ENCODE measurements at regions not wholly inside any gene's neighbourhood (a gene's known extent, or its start where the extent isn't known, plus 50 kb on each side); places are given as distances from the start of the nearest gene placed in this dataset.

DNA sequence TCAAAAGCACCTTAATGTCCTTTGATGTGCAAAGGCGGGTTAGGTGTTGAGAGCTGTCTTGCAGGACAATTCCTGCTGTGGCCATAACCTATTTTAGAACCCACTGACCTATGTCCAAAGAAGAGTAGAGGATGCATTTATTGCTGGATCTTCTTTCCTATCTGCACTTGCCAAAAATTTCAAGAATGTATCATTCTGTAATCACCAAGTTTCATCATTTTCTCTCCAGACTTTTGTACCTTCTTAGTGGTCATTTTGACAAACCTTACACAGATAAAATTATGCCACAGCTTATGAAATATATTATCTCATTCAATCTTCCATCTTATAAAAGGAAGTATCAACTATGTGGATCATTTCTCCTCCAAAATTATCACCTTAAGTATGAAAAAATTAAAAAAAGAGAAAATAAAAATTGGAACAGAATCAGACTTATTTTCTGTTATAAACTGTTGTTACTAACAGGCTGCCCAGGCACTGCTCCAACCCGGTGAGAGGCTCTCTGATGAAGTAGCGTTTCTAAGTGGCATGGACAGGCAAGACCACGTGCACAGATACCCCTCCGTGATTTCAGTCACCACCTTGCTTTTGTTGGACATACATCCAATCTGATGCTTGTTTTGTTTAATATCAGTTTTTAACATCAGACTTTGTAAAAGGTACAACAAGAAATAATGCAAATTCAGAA lies 559.9 kb upstream of the ID2 start:
- TF ChIP-seq SIN3A (IDR thresholded peaks at IDR 0.05; ENCODE audit: borderline replicate concordance, insufficient read depth, low read length) = no peak
- TF ChIP-seq, protein P1, sequence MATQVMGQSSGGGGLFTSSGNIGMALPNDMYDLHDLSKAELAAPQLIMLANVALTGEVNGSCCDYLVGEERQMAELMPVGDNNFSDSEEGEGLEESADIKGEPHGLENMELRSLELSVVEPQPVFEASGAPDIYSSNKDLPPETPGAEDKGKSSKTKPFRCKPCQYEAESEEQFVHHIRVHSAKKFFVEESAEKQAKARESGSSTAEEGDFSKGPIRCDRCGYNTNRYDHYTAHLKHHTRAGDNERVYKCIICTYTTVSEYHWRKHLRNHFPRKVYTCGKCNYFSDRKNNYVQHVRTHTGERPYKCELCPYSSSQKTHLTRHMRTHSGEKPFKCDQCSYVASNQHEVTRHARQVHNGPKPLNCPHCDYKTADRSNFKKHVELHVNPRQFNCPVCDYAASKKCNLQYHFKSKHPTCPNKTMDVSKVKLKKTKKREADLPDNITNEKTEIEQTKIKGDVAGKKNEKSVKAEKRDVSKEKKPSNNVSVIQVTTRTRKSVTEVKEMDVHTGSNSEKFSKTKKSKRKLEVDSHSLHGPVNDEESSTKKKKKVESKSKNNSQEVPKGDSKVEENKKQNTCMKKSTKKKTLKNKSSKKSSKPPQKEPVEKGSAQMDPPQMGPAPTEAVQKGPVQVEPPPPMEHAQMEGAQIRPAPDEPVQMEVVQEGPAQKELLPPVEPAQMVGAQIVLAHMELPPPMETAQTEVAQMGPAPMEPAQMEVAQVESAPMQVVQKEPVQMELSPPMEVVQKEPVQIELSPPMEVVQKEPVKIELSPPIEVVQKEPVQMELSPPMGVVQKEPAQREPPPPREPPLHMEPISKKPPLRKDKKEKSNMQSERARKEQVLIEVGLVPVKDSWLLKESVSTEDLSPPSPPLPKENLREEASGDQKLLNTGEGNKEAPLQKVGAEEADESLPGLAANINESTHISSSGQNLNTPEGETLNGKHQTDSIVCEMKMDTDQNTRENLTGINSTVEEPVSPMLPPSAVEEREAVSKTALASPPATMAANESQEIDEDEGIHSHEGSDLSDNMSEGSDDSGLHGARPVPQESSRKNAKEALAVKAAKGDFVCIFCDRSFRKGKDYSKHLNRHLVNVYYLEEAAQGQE (IDR thresholded peaks at IDR 0.05; ENCODE audit: insufficient read depth in 1 of 2, low read depth in 2 of 2, low read length in 2 of 2) = no peak
- no peak for TF ChIP-seq TAF1 (IDR thresholded peaks at IDR 0.05; ENCODE audit: borderline replicate concordance, insufficient read depth, low read length)
- TF ChIP-seq FOXP2 (optimal IDR thresholded peaks at IDR 0.05; ENCODE audit: borderline replicate concordance, extremely low read depth, extremely low read length, insufficient read depth) = no peak
- TF ChIP-seq POLR2AphosphoS5 (IDR thresholded peaks at IDR 0.05; ENCODE audit: low read depth, low read length) = no peak

DNA sequence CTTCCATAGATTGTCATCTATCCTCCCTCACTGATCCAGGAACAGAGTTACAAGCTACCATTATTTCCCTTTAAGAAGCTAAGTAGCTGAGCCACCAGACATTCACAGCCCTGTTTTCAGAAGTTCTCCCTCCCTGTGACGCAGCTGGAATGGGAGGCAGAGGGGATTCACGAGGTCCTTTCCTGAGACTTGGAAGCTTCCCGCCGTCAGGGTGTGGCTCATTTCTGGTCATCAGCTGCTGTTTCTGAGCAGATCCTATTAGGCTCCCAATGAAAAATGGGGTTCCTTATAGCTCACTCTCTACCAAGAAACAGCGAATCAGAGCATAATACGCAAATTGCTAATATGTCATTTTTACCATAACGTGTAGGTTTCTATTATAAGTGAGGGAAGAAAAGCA lies 559.3 kb upstream of the ID2 start:
- TF ChIP-seq FOXP2 (optimal IDR thresholded peaks at IDR 0.05; ENCODE audit: borderline replicate concordance, extremely low read depth, extremely low read length, insufficient read depth) (no peak), POLR2AphosphoS5 (IDR thresholded peaks at IDR 0.05; ENCODE audit: low read depth, low read length) (no peak), SIN3A (IDR thresholded peaks at IDR 0.05; ENCODE audit: borderline replicate concordance, insufficient read depth, low read length) (no peak), TAF1 (IDR thresholded peaks at IDR 0.05; ENCODE audit: borderline replicate concordance, insufficient read depth, low read length) (no peak)
- TF ChIP-seq, protein P1 (IDR thresholded peaks at IDR 0.05; ENCODE audit: insufficient read depth in 1 of 2, low read depth in 2 of 2, low read length in 2 of 2) = no peak

DNA sequence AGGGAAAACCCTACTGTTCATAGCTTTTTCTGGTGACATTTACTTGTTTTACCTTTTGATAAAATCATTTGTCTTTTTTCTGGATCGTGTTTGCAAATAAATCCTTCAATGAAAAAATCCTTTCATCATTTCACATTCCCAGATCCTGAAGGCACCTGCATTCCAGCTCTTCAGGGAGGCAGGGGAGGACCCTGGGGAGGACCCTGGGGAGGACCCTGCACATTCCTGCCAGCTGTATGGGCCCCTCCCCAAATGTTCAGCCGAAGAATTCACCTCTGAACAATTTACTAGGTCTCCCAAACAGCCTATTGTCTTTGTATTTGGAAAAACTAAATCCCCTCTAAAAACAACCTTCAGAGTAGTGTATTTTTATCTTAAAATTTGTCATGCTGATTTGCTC lies 558.4 kb upstream of the ID2 start:
- TF ChIP-seq FOXP2 (optimal IDR thresholded peaks at IDR 0.05; ENCODE audit: borderline replicate concordance, extremely low read depth, extremely low read length, insufficient read depth) = no peak
- no peak for TF ChIP-seq SIN3A (IDR thresholded peaks at IDR 0.05; ENCODE audit: borderline replicate concordance, insufficient read depth, low read length)
- no peak for TF ChIP-seq TAF1 (IDR thresholded peaks at IDR 0.05; ENCODE audit: borderline replicate concordance, insufficient read depth, low read length)
- no peak for TF ChIP-seq POLR2AphosphoS5 (IDR thresholded peaks at IDR 0.05; ENCODE audit: low read depth, low read length)
- TF ChIP-seq, protein P1 (IDR thresholded peaks at IDR 0.05; ENCODE audit: insufficient read depth in 1 of 2, low read depth in 2 of 2, low read length in 2 of 2) = no peak

DNA sequence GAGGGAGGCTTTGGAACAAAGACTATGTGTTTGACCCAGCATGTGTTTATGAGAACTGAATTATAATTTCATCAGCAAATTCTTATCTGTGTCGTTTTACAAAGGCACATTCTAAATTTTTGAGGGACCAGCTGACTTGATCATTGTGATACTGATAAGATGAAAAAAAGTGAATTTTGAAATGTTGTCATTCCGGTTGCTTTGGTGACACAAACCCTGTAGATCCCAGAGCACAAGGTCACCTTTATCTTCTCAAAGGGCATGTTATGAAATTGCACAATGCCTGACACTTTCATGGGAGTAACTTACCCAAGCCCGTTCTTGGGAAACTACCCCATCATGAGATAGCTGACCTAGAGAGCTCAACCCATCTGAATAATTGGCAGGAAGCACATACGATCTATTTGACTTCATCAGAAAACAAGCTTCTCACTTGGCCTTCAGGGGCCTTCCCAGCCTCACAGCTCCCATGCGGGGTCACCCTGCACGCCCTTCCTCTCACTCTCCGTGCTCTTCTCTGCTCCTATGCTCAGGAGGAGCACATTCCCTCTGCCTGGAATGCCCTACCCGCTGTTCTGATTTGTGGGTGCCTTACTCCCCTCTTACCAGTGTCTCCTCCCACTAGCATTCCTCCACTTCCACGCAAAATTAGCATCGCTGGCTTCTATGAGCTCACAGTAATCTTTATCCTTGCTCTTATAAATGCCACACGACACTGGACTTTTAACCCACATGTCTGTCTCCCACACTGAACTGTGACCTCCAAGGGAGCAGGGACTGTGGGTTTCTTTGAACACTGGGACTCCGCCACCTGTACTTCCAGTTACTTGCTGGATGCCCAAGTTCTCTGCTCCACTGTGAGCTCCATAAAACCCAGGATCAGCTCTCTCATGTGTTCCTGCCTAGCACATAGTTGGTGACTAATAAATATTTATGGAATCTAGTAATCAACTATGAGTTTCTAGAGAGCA lies 555.8 kb upstream of the ID2 start:
- no peak for TF ChIP-seq SIN3A (IDR thresholded peaks at IDR 0.05; ENCODE audit: borderline replicate concordance, insufficient read depth, low read length)
- no peak for TF ChIP-seq TAF1 (IDR thresholded peaks at IDR 0.05; ENCODE audit: borderline replicate concordance, insufficient read depth, low read length)
- no peak for TF ChIP-seq FOXP2 (optimal IDR thresholded peaks at IDR 0.05; ENCODE audit: borderline replicate concordance, extremely low read depth, extremely low read length, insufficient read depth)
- TF ChIP-seq POLR2AphosphoS5 (IDR thresholded peaks at IDR 0.05; ENCODE audit: low read depth, low read length) = no peak
- TF ChIP-seq, protein P1 (IDR thresholded peaks at IDR 0.05; ENCODE audit: insufficient read depth in 1 of 2, low read depth in 2 of 2, low read length in 2 of 2) = no peak
